GM23248 (cell line): ENCODE measurements at regions not wholly inside any gene's neighbourhood (a gene's known extent, or its start where the extent isn't known, plus 50 kb on each side); places are given as distances from the start of the nearest gene placed in this dataset.

ENCODE experiments used
- EZH2 ChIP-seq: fragments of 200-600 bp; sonication (generic); IDR thresholded peaks from 2 replicates; pipeline ENCODE4 v1.6.1; 2018; ENCODE audit warnings: antibody characterized with exemption, mild to moderate bottlenecking; ENCODE audit not compliant: insufficient read depth, poor library complexity, severe bottlenecking
- EZH2phosphoT487 ChIP-seq: fragments of 200-600 bp; sonication (generic); IDR thresholded peaks from 2 replicates; pipeline ENCODE4 v1.6.1; 2018; ENCODE audit warnings: antibody characterized with exemption, moderate library complexity, mild to moderate bottlenecking, low read depth; ENCODE audit not compliant: insufficient read depth

DNA sequence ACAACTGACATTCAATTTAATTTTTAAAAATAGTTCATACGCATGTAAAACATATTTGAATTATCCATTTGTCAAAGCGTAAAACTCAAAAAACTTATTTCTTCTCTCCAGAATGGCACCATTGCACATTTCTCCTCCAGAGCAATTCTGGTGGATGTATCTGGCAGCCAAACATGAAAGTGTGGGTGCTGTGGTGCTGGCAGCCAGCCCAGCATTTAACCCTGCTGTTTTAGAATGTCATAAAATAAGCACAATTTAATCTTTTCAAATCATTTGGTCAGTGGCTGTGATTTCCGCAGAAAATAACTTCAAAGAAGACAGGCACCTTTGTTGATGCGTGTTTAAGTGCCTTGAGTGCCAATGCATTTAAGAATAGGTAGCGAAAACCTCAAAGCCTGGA, 302.7 kb upstream of the MEOX2 start:
- TF ChIP-seq EZH2 (no peak), EZH2phosphoT487 (no peak)
